Neutrophil (primary cell): ENCODE measurements at regions not wholly inside any gene's neighbourhood (a gene's known extent, or its start where the extent isn't known, plus 50 kb on each side); places are given as distances from the start of the nearest gene placed in this dataset.

Experiments used
- H3K27ac ChIP-seq: fragments of 200-600 bp; sonication (generic); 2 replicates; pipeline ENCODE4 v1.5.1; 2016; ENCODE audit warnings: mild to moderate bottlenecking, moderate library complexity
- H3K27me3 ChIP-seq: fragments of 200-600 bp; sonication (generic); 2 replicates; pipeline ENCODE4 v1.6.0; 2016; ENCODE audit warnings: mild to moderate bottlenecking
- H3K36me3 ChIP-seq: fragments of 200-600 bp; sonication (generic); 2 replicates; pipeline ENCODE4 v1.5.1; 2017
- H3K4me1 ChIP-seq, 2 experiments: fragments of 200-600 bp in 1 of 2; sonication (generic) in 1 of 2; 1 replicate in 1 of 2; 2 replicates in 1 of 2; pipeline versions ENCODE4 v1.5.1 to v1.6.1; 2013 to 2016; ENCODE audit warnings: low read depth in 1 of 2, low read length in 1 of 2, mild to moderate bottlenecking in 1 of 2, moderate library complexity in 1 of 2; ENCODE audit not compliant: control insufficient read depth in 1 of 2, insufficient read depth in 1 of 2
- H3K4me3 ChIP-seq, 2 experiments: fragments of 200-600 bp in 1 of 2; sonication (generic) in 1 of 2; 1 replicate in 1 of 2; 2 replicates in 1 of 2; pipeline ENCODE4 v1.5.1; 2013 to 2016; ENCODE audit warnings: low read depth in 1 of 2, low read length in 1 of 2, mild to moderate bottlenecking in 1 of 2, moderate library complexity in 1 of 2
- H3K9me3 ChIP-seq: fragments of 200-600 bp; sonication (generic); 2 replicates; pipeline ENCODE4 v1.5.1; 2016
- TF ChIP-seq, protein P1 (sequence below): fragments of 200-600 bp; sonication (generic); IDR thresholded peaks from 2 replicates; pipeline ENCODE4 v1.5.1; 2016; ENCODE audit warnings: antibody characterized with exemption

DNA sequence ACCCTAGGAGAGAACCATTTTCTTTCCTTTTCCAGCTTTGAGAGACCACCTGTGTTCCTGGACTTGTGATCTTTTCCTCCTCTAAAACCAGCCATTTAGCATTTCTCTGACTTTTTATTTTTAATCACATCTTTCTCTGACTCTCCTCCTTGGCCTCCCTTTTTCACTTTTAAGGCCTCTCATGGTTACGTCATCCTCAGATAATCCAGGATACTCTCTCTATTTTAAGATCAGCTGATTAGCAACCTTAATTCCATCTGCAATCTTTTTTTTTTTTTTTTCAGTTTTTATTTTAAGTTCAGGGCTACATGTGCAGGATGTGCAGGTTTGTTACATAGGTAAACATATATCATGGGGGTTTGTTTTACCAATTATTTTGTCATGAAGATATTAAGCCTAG lies 54.0 kb downstream of the RFPL4B start:
- TF ChIP-seq, protein P1, sequence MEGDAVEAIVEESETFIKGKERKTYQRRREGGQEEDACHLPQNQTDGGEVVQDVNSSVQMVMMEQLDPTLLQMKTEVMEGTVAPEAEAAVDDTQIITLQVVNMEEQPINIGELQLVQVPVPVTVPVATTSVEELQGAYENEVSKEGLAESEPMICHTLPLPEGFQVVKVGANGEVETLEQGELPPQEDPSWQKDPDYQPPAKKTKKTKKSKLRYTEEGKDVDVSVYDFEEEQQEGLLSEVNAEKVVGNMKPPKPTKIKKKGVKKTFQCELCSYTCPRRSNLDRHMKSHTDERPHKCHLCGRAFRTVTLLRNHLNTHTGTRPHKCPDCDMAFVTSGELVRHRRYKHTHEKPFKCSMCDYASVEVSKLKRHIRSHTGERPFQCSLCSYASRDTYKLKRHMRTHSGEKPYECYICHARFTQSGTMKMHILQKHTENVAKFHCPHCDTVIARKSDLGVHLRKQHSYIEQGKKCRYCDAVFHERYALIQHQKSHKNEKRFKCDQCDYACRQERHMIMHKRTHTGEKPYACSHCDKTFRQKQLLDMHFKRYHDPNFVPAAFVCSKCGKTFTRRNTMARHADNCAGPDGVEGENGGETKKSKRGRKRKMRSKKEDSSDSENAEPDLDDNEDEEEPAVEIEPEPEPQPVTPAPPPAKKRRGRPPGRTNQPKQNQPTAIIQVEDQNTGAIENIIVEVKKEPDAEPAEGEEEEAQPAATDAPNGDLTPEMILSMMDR: no peak
- H3K4me3 ChIP-seq: no peak overlapping the region

DNA sequence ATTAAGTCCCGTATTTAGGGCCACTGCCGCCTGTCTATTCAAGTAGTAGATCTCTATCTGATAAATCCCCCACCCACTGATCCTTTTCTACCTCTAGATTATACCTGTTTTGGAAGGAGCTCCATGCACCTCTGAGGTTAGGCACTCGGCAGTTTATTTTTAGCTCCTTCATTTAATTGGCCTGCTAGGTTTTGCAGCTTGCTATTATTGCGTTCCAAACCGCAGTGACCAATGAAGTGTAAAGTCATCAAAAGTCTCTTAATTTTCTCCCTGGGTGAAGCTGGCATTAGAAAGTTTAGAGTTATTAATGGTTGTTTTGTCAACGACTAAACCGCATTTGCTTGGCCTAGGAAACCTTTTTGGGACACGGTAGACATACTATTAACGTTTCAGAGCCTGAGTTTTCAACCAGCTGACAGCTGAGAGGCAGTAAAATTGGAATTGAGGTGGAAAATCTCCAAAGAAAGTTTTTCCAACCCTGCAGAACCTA lies 60.0 kb downstream of the RFPL4B start:
- TF ChIP-seq, protein P1: no peak
- Histone ChIP-seq H3K27me3 (no peaks in the 10 kb centered on the region), H3K27ac (no peak overlapping the region), H3K4me1 (no peaks in the 10 kb centered on the region), H3K9me3 (no peaks in the 10 kb centered on the region), H3K36me3 (no peaks in the 10 kb centered on the region), H3K4me3 (no peak overlapping the region)

More for the DNA sequence above, 54.0 kb downstream of the RFPL4B start:
- Histone ChIP-seq H3K36me3 (no peaks in the 10 kb centered on the region), H3K27ac (no peak overlapping the region), H3K9me3 (no peaks in the 10 kb centered on the region), H3K4me1 (no peaks in the 10 kb centered on the region), H3K27me3 (no peaks in the 10 kb centered on the region)

DNA sequence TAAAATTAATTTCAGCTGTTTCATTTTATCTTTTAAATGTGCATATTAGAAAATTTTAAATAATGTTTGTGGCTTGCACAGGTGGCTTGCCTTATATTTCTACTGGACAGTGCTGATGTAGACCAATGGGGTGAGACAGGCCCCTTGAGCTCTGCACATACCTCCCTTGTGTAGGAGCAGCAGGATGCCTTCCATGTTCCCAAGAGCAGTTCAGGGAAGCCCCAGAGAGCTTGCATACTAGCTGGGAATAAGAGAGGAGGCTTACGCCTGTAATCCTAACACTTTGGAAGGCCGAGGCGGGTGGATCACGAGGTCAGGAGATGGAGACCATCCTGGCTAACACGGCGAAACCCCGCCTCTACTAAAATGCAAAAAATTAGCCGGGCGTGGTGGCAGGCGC lies 61.4 kb downstream of the RFPL4B start:
- TF ChIP-seq, protein P1: no peak
- Histone ChIP-seq H3K4me3 (no peak overlapping the region), H3K27ac (no peak overlapping the region), H3K4me1 (no peaks in the 10 kb centered on the region), H3K27me3 (no peaks in the 10 kb centered on the region), H3K36me3 (no peaks in the 10 kb centered on the region), H3K9me3 (no peaks in the 10 kb centered on the region)

DNA sequence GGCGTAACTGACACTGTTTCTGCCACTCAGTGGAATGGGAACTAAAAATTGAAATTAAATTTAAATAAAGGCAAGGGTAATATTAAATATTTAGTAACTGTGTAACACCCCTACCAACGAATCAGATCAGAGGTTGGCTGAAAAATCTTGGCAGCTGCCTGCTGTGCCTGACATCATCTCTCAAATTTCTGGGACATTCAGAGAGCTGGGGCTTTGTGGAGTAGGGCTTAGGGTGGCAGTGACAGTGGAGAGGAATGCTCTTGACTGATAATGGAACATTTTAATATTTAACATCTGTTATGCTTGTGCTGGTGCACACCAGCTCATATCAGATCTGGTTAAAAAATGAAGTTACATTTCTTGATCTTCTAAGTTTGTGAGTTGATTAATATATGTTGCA lies 62.2 kb downstream of the RFPL4B start:
- Histone ChIP-seq H3K36me3 (no peaks in the 10 kb centered on the region), H3K27me3 (no peaks in the 10 kb centered on the region), H3K4me1 (no peaks in the 10 kb centered on the region), H3K4me3 (no peak overlapping the region), H3K9me3 (no peaks in the 10 kb centered on the region), H3K27ac (no peak overlapping the region)
- TF ChIP-seq, protein P1: no peak

DNA sequence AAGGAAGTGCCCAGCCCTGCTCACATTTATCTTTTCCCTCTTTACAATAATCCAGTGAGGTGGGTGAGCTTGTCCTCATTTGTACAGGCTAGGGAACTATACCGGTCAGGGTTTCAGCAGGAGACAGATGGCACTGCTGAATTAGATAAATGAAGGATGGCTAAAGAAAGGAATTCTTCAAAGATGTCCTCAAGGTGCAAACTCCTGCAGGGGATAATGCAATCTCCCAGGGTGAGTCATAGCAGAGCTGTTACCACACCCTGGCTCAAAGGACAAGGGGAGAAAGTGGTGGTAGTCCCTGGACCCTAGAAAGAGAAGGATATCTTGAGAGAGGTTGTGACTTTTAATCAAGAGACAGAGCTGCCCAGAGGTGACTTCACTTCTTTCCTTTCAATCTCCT lies 66.7 kb downstream of the RFPL4B start:
- Histone ChIP-seq H3K27ac (no peak overlapping the region), H3K36me3 (no peaks in the 10 kb centered on the region), H3K9me3 (no peaks in the 10 kb centered on the region), H3K4me3 (no peak overlapping the region), H3K27me3 (no peaks in the 10 kb centered on the region), H3K4me1 (no peaks in the 10 kb centered on the region)
- TF ChIP-seq, protein P1: no peak

DNA sequence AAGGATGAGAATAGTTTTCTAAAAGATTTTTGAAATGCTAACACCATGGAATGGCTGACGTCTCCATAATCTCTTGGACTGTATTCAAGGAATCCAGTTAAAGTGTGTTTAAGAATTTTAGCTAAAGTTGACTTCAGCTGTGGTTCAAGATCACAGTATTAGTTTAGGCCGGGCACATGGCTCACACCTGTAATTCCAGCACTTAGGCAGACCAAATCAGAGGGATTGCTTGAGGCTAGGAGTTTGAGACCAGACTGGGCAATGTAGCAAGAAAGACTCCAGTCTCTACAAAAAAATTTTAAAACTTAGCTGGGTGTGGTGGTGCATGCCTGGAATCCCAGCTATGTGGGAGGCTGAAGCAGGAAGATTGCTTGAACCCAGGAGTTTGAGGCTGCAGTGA lies 68.2 kb downstream of the RFPL4B start:
- Histone ChIP-seq H3K9me3 (no peaks in the 10 kb centered on the region), H3K27me3 (no peaks in the 10 kb centered on the region), H3K4me3 (no peak overlapping the region), H3K27ac (no peak overlapping the region), H3K36me3 (no peaks in the 10 kb centered on the region), H3K4me1 (no peaks in the 10 kb centered on the region)
- TF ChIP-seq, protein P1: no peak
